IPS-NIHi11 (cell line): ENCODE measurements at regions not wholly inside any gene's neighbourhood (a gene's known extent, or its start where the extent isn't known, plus 50 kb on each side); places are given as distances from the start of the nearest gene placed in this dataset.
"Not testable (repeated sequence)": the region's sequence is repeated elsewhere in the genome, so short reads cannot be mapped to it uniquely, and the experiment has no call there.

Experiments used
- DNase-seq: peaks from one replicate; pipeline ENCODE4 v3.0.0; 2012; ENCODE audit warnings: mixed read lengths, low spot score

DNA sequence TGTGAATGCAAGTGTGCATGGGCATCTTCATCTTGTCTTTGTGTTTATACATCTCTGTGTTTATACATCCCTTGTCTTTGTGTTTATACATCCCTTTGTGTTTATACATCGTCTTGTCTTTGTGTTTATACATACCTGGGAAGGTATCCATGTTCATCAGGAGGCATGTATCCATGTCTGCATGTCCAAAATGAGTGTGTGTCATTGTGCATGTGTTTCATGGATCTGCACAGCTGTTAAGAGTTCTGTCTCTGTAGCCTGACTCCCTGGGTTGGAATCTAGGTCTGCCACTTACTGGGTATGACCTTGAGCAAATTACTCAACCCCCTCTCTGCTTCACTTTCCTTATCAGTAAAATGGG is 50.1 kb upstream of the SIRPA start:
- DNase-seq: no peak

DNA sequence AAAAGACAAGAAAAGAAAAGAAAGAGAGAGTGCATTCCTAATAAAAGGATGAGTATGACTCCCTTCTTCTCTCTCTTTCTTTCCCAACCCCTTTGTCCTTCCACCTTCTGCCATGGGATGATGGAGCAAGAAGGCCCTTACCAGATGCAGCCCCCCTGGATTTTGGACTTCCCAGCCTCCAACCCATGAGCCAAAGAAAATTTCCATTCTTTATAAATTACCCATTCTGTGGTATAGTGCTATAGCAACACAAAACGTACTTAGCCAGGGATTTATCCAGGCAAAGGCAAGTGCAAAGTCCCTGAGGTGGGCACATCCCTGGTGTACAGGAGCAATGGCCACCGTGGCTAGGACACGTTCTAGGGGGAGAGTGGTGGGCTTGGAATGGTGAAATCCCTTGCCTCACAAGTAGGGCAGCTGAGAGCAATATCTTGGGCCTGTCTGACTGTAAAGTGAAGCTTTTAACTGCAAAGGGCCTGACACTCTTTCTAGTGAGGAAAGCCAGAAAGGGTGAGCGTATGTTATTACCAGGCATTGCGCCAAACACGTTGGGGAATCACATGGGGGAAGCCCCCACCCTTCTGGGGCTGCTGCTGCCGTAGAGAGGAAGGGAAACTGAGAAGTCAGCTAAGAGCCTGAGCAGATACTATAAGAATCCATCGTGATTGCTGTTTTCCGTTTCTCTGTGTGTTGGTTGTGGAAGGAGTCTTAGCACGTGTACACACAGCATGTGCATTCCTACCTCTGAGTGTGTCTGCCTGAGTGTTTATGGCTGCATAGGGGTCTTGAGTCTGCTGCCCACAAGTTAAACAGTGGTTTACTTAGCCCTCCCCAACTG is 50.7 kb upstream of the SIRPA start:
- DNase-seq: no peak

DNA sequence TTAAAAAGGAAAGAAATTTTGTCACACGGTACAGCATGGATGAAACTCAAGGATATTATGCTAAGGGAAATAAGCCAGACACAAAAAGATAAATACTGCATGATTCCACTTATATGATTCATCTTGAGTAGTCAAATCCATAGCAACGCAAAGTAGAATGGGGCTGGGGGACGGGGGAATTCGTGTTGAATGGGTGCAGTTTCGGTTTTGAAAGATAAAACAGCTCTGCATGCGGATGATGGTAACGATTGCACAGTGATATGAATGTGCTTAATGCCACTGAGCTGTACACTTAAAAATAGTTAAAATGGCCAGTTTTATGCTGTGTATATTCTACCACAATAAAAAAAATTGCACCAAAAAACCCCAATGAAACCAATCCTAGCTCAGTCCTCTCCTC is 52.9 kb upstream of the SIRPA start:
- no peak for DNase-seq

DNA sequence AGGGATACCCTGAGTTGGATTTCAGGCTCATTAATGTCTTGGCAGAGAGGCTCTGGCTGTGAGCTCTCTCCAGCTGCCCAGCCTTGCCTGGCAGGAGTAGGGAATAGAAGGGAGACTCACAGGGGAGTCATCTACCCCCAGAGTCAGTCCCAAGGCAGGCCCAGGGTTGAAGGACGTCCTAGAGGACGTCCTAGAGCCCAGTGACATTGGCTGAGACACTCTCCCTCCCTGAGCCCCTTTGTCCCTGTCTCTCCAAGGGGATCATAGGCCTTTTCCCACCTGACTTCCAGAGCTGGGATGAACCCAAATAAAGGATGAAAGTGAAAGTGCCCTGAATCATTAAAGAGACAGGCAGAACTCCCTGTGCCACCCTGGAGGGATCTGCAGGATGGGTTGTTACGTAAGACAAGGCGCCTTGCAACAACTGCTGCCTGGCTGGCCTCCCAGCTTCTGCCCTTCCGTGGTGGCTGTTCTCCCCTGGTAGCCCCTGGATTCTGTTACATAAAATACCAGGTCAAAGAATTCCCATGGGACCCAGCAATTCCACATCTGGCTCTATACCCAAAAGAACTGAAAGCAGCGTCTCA is 53.6 kb upstream of the SIRPA start:
- DNase-seq: no peak

DNA sequence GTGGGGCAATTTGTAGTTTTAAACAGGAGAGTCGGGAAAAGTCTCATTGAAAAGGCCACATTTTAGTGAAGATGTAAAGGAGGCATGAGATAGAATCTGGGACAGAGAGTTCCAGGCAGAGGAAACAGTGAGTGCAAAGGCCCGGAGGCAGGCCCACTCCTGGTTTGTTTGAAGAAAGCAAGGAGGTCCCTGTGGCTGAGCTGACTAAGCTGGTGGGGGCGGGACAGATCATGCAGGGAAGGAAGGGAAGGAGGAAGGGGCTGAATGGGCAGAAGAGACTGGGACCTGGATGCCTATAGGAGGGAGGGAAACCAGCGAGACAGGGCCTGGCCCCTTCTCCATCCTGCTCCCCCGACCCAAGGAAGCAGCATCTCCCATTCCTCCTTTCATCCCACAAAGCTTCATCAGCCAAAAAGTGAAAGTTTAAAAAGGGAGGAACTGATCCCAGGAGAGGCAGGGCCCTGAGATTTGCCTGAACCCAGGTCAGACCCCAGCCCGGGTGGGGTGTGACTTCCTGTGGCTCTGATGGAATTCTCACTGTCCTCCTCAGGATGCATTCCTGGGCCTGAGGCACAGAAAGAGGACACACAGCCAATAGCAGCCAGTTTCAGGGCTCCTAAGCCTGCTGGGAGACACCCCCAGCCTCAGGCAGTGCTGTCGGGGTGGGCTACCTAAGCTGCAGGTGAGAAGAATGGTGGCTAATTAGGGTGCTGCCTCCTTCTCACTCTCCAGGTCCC is 54.2 kb upstream of the SIRPA start:
- DNase-seq: peak; percentile 63

DNA sequence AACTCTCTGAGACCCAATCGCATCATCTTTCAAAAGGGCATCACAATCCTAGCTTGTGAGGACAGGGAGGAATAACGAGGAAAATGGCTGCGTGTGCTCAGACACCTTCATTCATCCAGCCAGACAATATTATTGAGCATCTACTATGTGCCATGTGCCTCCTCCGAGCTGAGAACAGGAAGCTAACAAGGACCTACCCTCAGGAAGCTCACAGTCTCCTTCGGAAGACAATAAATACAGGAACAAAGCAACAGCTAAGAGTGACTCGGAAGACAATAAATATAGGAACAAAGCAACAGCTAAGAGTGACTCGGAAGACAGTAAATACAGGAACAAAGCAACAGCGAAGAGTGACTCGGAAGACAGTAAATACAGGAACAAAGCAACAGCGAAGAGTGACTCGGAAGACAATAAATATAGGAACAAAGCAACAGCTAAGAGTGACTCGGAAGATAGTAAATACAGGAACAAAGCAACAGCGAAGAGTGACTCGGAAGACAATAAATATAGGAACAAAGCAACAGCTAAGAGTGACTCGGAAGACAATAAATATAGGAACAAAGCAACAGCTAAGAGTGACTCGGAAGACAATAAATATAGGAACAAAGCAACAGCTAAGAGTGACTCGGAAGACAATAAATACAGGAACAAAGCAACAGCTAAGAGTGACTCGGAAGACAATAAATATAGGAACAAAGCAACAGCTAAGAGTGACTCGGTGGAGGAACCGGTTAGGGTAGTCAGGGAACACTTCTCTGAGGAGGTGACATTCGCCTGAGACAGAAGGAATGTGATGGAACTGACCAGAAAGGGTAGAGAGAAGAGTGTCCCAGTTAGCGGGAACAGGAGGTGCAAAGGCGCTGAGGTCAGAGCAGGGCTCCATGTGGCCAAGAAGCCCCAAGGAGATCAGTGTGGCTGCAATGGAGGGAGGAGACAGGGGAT is 55.6 kb upstream of the SIRPA start:
- not testable (repeated sequence) for DNase-seq

DNA sequence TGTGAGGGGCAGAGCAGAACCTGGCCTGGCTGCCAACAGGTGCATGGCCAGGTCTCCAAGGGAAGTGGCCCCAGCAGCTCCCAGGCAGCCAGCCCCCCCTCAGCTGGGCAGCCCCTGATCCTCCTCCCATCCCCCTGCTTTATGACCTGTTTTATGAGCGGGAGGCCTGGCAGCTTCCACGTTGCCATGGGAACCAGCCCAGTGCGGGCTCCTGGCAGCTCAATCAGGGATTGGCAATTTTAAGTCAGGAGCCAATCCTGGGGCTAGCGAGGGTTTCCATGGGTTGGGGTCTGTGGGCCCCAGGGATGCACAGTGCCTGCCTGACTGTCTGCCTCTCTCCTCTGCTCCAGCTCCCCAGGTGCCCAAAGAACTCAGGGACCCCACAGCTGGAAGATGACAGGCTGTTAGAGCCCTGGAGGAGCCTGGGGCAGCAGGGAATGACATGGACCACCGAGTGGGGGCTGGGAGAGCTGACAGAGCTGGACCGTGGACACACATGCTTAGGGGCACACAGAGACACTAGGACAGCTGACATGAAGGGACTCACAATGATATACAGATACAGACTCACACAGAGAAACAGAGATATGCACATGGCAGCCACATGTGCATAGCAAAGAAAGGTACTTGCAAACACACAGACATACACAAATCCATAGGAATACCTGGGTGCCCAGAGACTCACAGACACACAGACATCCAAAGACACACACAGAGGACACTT is 56.5 kb upstream of the SIRPA start:
- DNase-seq: peak; percentile 45

DNA sequence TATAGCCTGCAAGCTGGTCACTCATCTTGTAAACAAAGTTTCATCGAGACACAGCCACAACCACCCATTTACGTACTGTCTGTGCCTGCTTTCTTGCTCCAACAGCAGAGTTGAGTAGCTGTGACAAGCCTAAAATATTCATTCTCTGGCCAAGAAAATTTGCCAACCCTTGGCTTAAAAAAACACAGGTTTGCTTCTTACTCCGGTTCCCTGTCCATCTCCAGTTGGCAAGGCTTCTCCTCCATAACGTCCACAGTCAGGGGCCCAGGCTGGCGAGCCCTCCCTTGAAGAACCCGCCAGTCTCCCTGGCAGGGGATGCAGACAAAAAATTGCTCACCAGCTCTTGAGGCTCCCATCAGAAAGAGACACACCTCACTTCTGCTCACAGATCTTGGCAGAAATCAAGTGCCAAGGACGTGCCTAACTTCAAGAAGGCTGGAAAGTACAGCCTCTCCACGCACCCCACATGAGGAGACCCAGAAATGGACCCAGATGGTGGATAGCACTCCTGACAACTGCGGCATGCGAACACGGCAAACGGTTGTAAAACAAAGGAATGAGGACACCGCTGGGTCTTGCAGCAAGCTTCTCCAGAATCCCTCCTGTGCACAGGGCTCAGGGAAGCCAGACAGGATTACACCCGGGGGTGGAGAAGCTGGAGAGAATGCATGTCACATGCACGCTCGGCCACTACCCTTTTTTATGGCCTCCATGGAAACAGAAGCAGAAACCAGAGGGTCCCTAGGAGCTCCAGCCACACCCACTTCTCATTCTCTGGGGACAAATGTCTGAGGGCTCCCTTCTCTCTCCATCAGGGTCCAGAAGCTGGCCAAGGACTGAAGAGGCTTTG is 59.8 kb upstream of the SIRPA start:
- DNase-seq: no peak

DNA sequence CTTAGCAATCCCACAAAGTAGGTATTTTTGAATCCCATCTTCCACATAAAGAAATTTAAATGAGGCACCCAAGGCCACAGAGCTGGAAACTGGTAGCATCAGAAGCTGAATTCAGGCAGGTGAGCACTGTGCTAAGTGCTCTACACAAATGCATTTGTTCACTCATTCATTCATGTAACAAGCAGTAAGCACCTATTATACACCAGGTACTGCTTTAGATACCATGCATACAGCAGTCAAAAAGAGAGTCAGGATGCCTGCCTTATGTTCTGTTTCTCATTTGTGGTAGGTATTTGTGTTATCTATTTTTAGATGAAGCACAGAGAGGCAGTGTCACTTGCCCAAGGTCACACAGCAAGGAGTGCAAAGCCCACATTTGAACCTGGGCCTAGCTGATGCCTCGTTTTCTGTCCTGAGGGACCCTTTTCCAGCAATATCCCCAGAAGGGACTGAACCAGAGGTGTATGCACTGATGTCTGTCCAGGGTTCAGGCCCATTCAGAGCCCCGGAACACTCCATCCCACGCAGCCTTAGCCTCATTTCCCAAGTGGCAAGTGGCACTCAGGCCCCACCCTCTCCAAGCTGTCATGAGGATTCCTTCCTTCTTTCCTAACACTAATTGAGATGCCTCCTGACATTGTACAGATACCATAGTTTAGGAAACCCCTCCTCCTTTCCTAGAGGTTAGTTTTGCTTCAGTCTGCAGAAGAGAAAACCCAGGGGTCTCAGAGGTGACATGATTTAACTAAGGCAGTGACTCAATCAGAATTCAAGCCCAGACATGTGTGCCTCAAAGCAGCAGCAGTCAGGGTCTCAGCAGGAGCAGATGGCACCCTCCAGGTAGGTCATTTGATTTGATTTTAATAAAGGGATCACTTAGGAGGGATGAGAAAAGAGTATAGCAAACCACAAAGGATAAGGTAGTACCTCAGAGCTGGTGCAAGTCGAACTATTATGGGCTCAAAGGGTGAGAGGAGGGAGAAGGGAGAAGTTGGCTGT is 61.2 kb upstream of the SIRPA start:
- DNase-seq: no peak

DNA sequence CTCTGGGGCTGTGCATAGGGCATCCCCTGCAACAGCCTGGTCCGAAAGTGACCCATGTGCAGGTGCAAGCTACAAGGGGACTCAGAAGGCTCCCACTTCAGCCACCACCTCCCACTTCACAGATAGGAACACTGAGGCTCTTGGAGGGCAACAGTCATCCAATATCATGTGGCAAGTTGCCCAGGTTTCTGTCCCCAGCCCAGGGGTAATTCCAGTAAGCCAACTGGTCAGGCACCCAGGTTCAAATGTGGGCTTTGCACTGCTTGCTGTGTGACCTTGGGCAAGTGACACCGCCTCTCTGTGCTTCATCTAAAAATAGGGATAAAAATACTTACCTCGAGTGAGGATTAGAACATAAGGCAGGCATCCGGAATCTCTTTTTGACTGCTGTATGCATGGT is 62.0 kb upstream of the SIRPA start:
- DNase-seq: no peak

DNA sequence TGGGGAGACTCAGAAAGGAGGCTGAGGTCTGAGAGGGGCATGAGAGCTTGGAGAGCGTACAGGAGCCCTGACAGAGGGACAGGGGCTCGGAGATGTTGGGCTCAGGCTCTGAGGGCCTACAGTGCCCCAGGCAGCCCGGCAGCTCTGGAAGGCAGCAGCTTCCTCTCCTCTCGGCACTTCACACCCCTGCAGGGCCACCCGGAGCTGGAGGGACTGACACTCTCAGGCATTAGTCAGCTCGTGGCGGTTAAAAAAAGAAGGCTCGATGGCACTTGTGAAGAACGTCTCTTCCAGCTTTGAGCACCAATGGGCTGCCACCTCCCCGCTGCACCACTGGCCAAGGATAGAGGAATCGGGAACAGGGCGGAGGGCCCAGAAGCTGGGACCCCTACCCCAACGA is 62.6 kb upstream of the SIRPA start:
- no peak for DNase-seq

DNA sequence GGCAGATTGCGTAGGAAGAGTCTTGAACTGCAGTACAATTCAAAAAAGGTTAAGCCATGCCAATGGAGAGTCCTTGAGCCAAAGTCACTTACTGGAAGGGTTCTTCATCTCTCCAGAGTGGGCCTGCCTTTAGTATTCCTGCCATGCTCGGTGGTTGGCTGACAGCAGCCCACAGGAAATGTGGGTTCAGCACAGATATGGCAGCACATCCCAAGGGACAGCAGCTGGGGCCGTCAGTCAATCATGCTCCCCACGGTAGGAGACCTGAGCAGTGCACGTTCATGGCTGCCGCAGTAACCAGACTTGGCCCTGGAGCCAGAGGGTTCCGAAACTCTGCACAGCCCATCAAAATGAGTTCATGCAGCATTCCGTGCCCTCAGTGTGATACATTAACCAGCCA is 63.6 kb upstream of the SIRPA start:
- DNase-seq: no peak

DNA sequence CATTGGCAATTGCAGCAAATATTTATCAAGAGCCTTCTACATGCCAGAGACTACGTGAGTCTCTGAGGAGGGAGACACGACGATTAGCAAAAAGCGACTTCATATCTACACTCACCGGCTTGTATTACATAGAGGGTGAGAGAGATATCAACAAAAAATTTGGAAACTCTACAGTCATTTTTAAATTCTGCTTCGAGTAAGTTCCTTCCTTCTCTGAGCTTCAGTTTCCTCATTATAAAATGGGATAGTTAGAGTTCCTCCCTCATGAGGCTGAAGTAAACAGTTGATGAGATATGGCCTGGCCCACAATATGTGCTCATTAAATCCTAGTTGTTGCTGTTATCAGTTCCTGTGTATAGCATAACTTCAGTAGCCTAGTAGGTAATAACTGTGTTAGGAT is 64.1 kb upstream of the SIRPA start:
- no peak for DNase-seq

DNA sequence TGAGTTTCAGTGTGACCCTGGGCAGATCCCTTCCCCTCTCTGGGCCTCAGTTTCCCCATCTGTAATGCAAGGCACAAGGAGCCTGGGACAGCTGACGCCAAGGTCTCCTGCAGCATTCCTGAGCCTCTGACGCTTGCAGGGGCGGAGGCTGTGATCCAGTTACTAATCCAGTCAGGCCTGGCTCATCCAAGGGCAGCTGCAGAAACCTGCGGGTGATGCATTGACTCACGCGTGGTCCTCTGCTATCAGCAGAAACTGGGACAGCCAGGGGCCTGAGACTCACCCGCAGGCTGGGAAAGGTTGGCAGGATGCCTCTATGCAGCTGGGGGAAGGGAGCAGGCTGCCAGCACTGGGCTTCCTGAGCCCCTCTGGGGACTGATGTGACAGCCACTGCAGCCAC is 65.0 kb upstream of the SIRPA start:
- DNase-seq: no peak

DNA sequence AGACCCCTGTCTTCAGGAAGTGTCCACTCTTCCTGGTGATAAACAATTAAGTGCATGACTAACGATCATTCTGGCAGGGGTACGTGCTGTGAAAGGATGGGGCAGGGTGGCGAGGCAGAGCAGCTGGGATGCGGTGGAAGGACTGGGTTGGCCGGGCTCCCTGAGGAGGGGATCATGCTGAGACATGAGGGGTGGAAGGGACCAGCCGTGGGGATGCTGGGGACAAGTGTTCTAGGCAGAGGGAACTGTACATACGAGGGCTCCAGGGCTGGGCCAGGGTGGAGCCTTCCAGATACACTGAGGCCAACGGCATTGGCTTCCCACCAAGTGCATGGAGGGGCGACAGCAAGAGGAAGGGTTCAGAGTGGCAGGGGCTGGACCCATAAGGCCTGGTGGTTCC is 65.7 kb upstream of the SIRPA start:
- DNase-seq: no peak

DNA sequence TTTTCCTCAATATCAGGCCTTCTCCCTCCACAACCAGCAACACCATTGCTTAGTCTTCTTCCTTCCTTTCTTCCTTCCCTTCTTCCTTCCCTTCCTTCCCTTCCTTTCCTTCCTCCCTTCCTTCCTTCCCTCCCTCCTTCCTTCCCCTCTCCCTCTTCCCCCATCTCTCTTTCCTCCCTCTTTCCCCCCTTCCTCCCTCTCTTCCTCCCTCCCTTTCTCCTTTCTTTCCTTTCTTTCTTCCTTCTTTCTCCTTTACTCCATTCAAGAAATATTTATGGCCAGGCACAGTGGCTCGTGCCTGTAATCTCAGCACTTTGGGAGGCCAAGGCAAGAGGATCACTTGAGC is 66.4 kb upstream of the SIRPA start:
- DNase-seq: no peak

DNA sequence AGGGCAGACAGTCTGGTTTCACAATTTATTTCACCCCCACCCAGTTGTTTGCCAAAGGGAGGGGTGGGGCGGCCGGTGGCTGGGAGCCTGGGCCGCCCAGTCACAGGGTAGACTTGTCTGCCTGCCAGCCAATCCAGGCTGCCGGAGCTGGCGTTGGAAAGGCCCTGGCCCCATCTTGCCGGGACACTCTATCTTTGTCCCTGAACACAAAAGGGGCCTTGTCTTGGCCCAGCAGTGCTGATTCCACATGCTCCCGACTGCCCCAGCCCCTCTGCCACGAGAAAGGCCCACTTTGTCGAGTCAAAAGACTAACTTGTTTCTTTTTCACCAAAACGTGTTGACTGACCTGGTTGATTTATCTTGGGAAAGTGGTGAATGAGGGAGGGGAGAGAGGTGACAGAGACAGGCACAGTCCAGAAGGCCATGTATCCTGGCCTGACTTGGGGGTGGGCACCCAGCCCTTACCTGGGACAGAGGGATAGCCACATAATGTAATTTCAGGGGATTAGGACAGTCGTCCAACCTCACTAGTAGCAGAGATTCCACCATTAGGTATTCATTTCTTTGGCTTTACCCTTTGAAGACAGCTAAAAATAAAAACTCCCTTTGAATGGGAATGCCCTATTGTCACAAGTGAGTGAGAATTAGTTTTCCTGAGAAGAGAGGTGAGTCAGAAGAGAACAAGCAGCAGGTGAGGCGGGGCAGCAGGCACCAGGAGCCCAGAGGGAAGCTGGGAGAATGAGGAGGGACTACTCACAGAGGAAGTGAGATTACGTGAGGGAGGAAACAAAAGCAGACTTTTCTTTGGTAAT is 67.0 kb upstream of the SIRPA start:
- no peak for DNase-seq

DNA sequence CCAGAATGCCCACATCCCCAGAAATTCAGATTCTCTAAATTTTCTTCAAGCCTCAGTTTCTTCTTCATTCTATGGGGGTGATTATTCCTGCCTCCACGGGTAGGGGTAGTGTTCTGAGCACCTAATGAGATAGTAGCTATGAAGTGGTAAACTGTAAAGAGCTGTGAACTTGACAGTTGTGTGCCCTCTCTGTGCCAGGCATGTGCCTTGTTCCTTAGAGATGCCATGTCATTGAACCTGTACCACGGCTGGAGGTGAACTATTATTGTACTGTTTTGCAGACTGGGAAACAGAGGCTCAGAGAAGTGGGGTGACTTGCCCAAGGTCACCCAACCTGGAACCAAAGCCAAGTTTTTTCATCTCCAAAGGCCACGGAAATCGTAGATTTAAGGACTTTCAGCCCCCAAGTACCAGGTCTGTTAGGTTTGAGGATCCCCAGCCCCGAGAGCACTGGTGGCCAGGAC is 67.7 kb upstream of the SIRPA start:
- no peak for DNase-seq
